ENCODE measurements at regions not wholly inside any gene's neighbourhood (a gene's known extent, or its start where the extent isn't known, plus 50 kb on each side); places are given as distances from the start of the nearest gene placed in this dataset.
"Not testable (repeated sequence)": the region's sequence is repeated elsewhere in the genome, so short reads cannot be mapped to it uniquely, and the experiment has no call there.

DNA sequence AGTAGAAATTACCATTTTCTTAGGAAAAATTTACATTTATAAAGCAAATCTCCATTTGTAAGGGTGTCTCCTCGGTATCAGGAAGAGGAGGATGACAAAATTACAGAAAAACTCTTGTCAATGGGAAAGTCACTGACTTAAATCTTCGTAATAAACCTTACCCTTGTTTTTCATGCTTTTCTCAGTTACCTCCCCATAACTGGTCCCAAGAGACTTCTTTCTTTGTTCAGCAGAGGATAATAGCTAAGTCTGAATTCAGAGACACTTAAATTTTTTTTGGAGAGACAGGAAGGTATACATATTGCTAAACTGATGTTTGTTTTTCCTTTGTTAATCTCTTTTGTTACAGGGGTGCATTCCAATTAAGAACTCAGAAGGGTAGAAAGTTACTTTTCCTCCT lies 125.5 kb upstream of the JADE1 start:
- no peak overlapping the region for H3K27ac Mint-ChIP-seq
- H3K4me1 Mint-ChIP-seq (ENCODE audit: unreplicated experiment) = peaks cover 18% of the 10 kb centered on the region

DNA sequence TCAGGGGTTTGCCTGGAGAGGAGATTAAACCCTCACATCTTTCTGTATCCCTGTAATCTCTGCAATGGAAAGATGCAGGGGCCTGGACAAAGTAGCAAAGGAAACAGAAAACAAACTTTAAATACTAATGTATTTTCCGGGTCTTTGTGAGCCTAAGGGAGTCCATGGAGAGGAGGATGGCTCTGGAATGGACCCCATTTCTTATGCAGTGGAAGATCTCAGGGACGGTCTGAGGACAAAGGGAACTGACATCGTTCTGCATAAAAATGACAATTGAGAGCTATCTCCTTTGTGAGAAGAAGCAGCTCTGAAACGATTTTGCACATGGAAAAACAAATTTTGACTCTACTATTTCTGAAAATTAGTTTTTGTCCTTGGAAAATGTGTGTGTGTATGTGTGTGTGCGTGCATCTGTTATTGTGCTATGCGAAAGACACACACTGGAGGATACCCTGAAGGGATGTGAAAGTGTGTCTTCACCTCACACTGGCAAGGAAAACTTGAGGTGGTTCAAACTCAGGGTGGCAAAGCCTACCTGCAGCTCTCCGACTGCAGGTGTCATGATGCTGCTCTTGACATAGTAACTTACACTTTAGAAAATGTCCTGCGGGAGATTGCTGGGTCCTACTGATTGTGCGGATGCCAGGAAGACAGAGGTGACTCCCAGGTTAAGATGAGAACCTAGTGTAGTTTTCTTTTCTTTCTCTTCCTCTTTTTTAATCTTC lies 126.4 kb upstream of the JADE1 start:
- Mint-ChIP-seq H3K9me3 (peaks cover 12% of the 10 kb centered on the region), H3K4me3 (no peak overlapping the region), H3K4me1 (ENCODE audit: unreplicated experiment) (peaks cover 12% of the 10 kb centered on the region), H3K36me3 (peaks cover 4% of the 10 kb centered on the region), H3K27me3 (peaks cover 5% of the 10 kb centered on the region), H3K27ac (no peak overlapping the region)
- no peak for DNase-seq (ENCODE audit: extremely low spot score, unreplicated experiment)
- TF ChIP-seq, protein P1, sequence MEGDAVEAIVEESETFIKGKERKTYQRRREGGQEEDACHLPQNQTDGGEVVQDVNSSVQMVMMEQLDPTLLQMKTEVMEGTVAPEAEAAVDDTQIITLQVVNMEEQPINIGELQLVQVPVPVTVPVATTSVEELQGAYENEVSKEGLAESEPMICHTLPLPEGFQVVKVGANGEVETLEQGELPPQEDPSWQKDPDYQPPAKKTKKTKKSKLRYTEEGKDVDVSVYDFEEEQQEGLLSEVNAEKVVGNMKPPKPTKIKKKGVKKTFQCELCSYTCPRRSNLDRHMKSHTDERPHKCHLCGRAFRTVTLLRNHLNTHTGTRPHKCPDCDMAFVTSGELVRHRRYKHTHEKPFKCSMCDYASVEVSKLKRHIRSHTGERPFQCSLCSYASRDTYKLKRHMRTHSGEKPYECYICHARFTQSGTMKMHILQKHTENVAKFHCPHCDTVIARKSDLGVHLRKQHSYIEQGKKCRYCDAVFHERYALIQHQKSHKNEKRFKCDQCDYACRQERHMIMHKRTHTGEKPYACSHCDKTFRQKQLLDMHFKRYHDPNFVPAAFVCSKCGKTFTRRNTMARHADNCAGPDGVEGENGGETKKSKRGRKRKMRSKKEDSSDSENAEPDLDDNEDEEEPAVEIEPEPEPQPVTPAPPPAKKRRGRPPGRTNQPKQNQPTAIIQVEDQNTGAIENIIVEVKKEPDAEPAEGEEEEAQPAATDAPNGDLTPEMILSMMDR (conservative IDR thresholded peaks at IDR 0.05) = no peak

More for the DNA sequence above, 125.5 kb upstream of the JADE1 start:
- no peak for DNase-seq (ENCODE audit: extremely low spot score, unreplicated experiment)
- Mint-ChIP-seq H3K9me3 (peaks cover 12% of the 10 kb centered on the region), H3K4me3 (no peak overlapping the region), H3K27me3 (peaks cover 3% of the 10 kb centered on the region), H3K36me3 (peaks cover 4% of the 10 kb centered on the region)
- TF ChIP-seq, protein P1 (conservative IDR thresholded peaks at IDR 0.05) = no peak

DNA sequence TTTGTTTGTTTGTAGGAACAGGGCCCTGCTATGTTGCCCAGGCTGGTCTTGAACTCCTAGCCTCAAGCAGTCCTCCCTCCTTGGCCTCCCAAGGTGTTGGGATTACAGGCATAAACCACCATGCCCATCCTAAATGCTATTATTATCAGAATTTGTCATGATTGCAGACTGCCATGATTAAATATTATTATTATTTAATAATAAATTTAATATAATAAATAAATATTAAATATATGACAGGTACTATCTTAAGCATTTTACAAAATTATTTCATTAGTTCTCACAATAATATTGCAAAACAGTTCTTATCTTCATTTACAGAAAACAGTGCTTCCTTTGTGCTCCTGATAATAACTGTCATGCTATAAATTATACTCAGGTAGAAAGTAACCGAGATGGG lies 133.4 kb upstream of the JADE1 start:
- DNase-seq (ENCODE audit: extremely low spot score, unreplicated experiment) = no peak
- H3K4me3 Mint-ChIP-seq = no peak overlapping the region
- H3K27ac Mint-ChIP-seq = no peak overlapping the region
- TF ChIP-seq, protein P1 (conservative IDR thresholded peaks at IDR 0.05) = no peak
- peaks cover 3% of the 10 kb centered on the region for H3K27me3 Mint-ChIP-seq
- no peaks in the 10 kb centered on the region for H3K9me3 Mint-ChIP-seq
- no peaks in the 10 kb centered on the region for H3K4me1 Mint-ChIP-seq (ENCODE audit: unreplicated experiment)
- H3K36me3 Mint-ChIP-seq = no peaks in the 10 kb centered on the region

DNA sequence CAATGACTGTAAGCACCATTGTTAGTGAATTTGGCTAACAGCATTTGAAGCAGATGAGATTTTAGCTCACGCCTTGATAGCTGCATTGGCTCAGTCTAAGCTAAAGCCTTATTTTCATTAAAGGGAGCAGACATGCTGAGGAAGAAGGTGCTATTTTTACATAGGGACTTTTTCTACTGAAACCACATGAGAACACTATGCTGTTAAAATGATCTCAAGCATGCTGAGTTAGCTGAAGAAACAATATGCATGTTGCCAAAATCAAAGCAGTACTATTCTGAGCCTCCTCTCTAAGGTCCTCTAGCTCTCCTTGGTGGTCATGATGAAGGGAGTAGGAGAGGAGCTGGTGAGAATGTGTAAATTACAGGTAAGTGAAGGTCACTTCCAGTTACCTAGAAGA lies 134.4 kb upstream of the JADE1 start:
- no peaks in the 10 kb centered on the region for H3K36me3 Mint-ChIP-seq

DNA sequence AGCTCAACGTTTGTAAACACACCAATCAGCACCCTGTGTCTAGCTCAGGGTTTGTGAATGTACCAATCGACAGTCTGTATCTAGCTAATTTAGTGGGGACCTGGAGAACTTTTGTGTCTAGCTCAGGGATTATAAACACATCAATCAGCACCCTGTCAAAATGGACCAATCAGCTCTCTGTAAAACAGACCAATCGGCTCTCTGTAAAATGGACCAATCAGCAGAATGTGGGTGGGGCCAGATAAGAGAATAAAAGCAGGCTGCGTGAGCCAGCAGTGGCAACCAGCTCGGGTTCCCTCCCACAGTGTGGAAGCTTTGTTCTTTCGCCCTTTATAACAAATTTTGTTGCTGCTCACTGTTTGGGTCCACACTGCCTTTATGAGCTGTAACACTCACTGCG lies 136.3 kb upstream of the JADE1 start:
- DNase-seq (ENCODE audit: extremely low spot score, unreplicated experiment); H3K4me1 Mint-ChIP-seq (ENCODE audit: unreplicated experiment); H3K36me3 Mint-ChIP-seq; H3K27me3 Mint-ChIP-seq; H3K27ac Mint-ChIP-seq; H3K4me3 Mint-ChIP-seq: not testable (repeated sequence)
- H3K9me3 Mint-ChIP-seq = peaks cover 11% of the 10 kb centered on the region

More for the DNA sequence above, 134.4 kb upstream of the JADE1 start:
- no peak overlapping the region for H3K4me3 Mint-ChIP-seq
- TF ChIP-seq, protein P1 (conservative IDR thresholded peaks at IDR 0.05) = no peak
- H3K4me1 Mint-ChIP-seq (ENCODE audit: unreplicated experiment) = no peaks in the 10 kb centered on the region
- H3K27me3 Mint-ChIP-seq = peaks cover 3% of the 10 kb centered on the region
- DNase-seq (ENCODE audit: extremely low spot score, unreplicated experiment) = no peak
- H3K27ac Mint-ChIP-seq = no peak overlapping the region
- H3K9me3 Mint-ChIP-seq = peaks cover 7% of the 10 kb centered on the region

DNA sequence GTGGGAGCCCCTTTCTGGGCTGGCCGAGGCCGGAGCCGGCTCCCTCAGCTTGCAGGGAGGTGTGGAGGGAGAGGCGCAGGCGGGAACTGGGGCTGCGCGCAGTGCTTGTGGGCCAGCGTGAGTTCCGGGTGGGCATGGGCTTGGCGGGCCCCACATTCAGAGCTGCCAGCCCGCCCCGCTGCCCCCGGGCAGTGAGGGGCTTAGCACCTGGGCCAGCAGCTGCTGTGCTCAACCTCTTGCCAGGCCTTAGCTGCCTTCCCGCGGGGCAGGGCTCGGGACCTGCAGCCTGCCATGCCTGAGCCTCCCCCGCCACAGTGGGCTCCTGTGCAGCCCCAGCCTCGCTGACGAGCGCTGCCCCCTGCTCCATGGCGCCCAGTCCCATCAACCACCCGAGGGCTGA lies 136.9 kb upstream of the JADE1 start:
- H3K36me3 Mint-ChIP-seq; DNase-seq (ENCODE audit: extremely low spot score, unreplicated experiment); H3K27me3 Mint-ChIP-seq; H3K4me3 Mint-ChIP-seq; H3K4me1 Mint-ChIP-seq (ENCODE audit: unreplicated experiment); H3K27ac Mint-ChIP-seq: not testable (repeated sequence)
- H3K9me3 Mint-ChIP-seq = peaks cover 11% of the 10 kb centered on the region

Data from type B pancreatic cell (in vitro differentiated cells).